Tibial nerve (tissue), 4 donors: ENCODE measurements at regions not wholly inside any gene's neighbourhood (a gene's known extent, or its start where the extent isn't known, plus 50 kb on each side); places are given as distances from the start of the nearest gene placed in this dataset.

Source experiments
- EP300 ChIP-seq, 2 donors: sonication (generic); formaldehyde crosslinking; IDR thresholded peaks; one replicate each; pipeline ENCODE4 v1.6.1; 2017; ENCODE audit warnings: antibody characterized with exemption in 2 of 2, mild to moderate bottlenecking in 1 of 2
- POLR2A ChIP-seq, 2 donors: fragments of 450-650 bp; IDR thresholded peaks; one replicate each; pipeline ENCODE4 v1.6.1; 2017; ENCODE audit warnings: antibody characterized with exemption in 2 of 2, mild to moderate bottlenecking in 2 of 2, moderate library complexity in 2 of 2
- TF ChIP-seq, protein P1 (sequence below), 5 experiments: fragments of 200-600 bp in 3 of 5; fragments of 450-650 bp in 2 of 5; sonication (generic) in 3 of 5; IDR thresholded peaks; one replicate each; pipeline ENCODE4 v1.5.1; 2016 to 2019; ENCODE audit warnings: antibody characterized with exemption in 5 of 5, mild to moderate bottlenecking in 3 of 5, moderate library complexity in 2 of 5

DNA sequence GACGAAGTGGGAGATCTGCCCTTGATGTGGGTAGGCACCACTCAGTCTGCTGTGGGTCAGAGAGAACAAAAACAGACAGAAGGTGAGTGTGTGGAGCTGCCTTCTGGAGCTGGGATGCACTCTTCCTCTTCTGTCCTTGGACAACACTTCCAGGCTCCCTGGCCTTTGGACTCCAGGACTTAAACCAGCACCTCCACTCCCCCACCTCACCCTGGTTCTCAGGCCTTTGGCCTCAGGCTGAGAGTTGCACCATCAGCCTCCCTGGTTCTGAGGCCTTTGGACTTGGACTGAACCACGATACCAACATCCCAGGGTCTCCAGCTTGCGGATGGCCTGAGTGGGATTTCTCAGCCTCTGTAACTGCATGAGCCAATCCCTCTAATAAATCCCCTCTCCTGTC lies 68.1 kb upstream of the STUM start:
- TF ChIP-seq, protein P1, sequence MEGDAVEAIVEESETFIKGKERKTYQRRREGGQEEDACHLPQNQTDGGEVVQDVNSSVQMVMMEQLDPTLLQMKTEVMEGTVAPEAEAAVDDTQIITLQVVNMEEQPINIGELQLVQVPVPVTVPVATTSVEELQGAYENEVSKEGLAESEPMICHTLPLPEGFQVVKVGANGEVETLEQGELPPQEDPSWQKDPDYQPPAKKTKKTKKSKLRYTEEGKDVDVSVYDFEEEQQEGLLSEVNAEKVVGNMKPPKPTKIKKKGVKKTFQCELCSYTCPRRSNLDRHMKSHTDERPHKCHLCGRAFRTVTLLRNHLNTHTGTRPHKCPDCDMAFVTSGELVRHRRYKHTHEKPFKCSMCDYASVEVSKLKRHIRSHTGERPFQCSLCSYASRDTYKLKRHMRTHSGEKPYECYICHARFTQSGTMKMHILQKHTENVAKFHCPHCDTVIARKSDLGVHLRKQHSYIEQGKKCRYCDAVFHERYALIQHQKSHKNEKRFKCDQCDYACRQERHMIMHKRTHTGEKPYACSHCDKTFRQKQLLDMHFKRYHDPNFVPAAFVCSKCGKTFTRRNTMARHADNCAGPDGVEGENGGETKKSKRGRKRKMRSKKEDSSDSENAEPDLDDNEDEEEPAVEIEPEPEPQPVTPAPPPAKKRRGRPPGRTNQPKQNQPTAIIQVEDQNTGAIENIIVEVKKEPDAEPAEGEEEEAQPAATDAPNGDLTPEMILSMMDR (IDR thresholded peaks at IDR 0.05): no peak
- TF ChIP-seq POLR2A (IDR thresholded peaks at IDR 0.05): no peak
- TF ChIP-seq EP300 (IDR thresholded peaks at IDR 0.05): no peak
